Fibroblast of the conjunctiva (primary cell): ENCODE measurements at regions not wholly inside any gene's neighbourhood (a gene's known extent, or its start where the extent isn't known, plus 50 kb on each side); places are given as distances from the start of the nearest gene placed in this dataset.
A peak's percentile ranks its signal among the peaks of the same experiment; 100 is the strongest.

Experiments used
- DNase-seq: peaks from one replicate; pipeline ENCODE4 v3.0.0-alpha.2; 2010; ENCODE audit warnings: low read depth

GRCh38 chr9:124179196-124180071 lies 78.3 kb upstream of the NEK6 start:
- DNase-seq: no peak

DNA sequence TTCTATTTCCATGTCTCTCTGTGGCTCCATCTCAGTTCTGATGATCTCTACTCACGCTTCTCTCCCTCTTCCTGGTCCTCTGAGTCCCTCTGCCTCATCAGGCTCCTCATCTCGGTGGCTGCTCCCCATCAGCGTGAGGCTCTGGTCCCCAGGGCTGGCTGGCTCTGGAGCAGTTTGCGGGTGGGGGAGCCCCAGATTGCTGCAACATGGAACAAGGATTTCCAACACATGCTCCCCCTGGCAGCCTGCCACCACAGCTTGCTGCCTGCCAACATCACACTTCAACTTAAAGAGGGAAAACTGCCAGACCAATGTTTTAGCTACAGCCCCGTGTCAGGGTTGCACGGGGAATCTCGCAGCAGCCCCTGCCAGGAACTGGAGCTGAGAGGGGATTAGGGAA lies 77.2 kb upstream of the NEK6 start:
- peak; percentile 66 for DNase-seq

DNA sequence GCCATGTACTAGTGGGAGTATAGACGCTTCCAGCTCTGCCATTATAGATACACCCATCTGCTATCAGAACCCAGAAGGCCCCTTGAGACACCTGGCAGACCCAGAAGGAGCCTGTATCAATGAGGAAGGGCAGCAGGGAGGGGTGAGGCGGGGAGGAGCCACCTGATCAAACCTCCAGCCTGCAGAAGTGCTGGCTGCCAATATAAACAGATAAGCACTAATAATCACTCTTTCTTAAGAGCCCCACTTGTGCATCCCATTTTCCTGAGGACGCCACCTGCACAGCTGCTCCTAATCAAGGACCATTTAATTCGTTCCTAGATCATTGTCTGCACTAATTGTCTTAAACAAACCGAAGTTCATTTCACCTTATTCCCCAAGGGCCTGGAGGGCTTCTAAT lies 75.0 kb upstream of the NEK6 start:
- no peak for DNase-seq

DNA sequence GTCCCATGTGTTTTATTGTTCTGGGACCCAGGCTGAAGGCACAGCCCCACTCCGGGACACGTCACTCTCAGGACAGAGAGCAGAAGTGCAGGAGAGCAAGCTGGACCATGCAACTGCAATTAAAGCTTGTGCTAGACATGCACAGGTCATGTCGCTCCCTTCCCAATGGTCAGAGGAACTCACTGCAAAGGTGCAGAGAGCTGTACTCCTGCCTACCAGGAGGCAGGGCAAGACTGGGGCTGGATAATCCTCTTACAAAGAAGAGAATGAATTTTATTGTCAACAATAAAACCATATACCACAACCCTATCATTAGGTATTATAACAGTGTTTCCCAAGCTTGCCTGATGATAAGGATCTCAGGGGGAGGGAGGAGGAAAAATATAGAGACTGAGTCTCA lies 74.0 kb upstream of the NEK6 start:
- DNase-seq: no peak

- no peak for DNase-seq
Observed at GRCh38 chr9:124185413-124185812, 72.3 kb upstream of the NEK6 start.

- no peak for DNase-seq
Observed at GRCh38 chr9:124187311-124187710, 70.4 kb upstream of the NEK6 start.

GRCh38 chr9:124188331-124189110 lies 69.2 kb upstream of the NEK6 start:
- DNase-seq: no peak

DNA sequence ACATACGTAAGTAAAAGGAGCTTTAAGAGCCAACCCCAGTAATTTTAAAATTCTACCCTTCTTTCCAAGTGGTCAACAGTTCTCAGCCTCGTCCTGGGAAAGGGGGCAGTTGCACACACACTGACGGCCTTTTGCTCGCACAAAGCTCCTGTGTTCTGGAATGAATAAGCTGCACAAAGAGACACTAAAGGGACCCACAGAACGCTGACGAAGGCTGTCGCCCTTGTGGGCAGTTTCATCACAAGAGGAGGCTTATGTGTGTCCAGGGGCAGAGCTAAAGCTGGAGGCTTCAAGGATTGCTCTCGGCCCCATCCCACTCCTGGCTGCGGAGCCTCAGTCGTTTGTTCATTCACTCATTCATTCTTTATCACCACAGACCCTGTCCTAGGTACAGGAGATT lies 67.0 kb upstream of the NEK6 start:
- DNase-seq: no peak

DNA sequence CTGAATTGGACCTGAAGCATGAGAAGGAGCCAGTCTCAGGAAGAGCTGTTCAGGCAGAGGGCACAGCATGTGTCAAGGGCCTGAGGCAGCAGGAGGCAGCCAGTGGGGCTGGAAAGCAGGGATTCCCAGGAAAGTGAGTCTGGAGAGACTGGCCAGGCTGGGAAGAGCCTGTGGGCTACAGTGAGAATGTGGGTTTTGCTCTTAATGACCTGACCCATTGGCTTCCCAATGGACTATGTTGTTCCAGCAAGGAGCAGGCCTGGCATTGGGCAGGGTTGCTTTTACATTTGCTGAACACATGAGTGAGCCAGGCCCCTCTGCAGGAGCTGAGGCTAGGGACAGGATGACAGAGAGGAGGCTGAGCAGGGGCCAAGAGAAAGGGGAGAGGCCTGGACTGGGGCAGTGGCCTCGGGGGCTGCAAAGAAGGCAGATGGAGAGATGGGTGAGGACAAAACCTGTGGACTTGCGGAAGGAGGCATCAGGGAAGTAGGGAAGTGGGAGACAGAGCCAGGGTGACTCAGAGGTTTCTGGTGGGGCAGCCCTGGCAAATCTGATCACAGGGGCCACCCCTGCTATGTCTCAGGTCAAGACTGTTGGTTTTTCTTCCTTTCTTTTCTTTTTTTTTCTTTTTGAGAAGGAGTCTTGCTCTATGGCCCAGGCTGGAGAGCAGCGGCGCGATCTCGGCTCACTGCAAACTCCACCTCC lies 65.9 kb upstream of the NEK6 start:
- DNase-seq: no peak

- no peak for DNase-seq
Observed at GRCh38 chr9:124196814-124197176, 61.0 kb upstream of the NEK6 start.

GRCh38 chr9:124197177-124198095 lies 60.3 kb upstream of the NEK6 start:
- no peak for DNase-seq

DNA sequence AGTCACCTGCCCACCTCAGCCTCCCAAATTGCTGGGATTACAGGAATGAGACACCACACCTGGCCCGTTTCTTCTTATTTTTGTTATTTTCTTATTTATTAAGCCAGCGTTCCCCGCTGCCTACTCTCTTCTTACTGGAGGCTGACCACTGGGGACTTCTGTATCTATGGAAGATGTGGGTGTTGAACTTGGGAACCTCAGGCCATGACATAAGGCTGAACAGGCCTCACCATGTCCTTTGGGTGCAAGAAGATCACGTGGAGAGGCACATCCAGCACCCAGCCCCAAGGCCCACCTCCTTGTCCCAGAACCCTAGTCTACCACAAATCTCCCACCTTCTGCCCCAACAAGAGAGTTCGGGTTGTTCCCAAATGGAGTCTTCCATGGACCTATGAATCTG lies 59.4 kb upstream of the NEK6 start:
- DNase-seq: no peak

DNA sequence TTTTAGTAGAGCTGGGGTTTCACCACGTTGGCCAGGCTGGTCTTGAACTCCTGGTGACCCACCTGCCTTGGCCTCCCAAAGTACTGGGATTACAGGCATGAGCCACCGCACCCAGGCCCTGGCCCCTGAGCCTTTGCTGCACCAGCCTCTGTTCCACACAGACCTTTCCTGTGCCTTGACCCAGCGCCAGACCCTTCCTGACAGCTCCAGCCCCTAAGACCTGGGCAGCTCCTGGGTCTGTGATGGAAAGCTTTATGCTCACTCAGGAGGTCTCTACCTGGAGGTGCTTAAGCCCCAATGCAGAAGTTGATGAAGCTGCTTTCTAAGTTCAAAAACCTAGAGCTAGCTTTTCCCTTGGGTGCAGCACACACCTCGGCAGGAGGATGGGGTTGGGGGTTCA lies 58.8 kb upstream of the NEK6 start:
- no peak for DNase-seq

- DNase-seq: no peak
Observed at GRCh38 chr9:124199474-124199873, 58.3 kb upstream of the NEK6 start.

- no peak for DNase-seq
Observed at GRCh38 chr9:124202447-124202971, 55.2 kb upstream of the NEK6 start.

DNA sequence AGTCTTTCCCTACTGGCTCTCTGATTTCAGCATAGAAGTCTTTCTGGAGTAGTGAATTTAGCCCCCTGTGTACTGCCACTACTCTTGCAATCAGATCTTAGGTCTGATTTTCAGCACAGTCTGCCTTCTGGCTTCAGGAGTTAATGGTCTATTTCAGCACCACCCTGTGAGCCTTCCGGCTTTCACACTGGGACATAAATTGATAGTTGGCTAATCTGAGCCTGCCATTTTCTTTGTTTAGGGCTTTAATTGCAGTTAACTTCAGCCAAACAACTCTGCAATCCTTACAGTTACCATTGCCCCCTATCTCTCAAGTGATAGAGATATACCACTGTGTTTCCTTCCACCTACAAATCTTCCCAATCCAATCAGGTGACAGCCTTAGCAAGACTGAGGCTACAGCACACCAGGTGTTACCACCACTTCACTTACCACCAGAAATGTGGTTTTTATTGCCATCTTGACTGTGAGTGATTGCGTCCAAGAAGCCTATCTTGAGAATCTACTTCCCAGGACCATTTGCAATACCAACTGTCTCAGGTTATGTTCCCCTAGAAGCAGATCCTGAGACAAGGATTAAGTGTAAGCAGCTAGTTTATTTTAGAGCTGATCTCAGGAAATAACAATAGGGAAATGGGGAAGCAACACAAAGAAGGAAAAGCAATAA lies 51.9 kb upstream of the NEK6 start:
- no peak for DNase-seq

GRCh38 chr9:124206391-124206790 lies 51.4 kb upstream of the NEK6 start:
- DNase-seq: no peak
